ENCODE measurements at regions not wholly inside any gene's neighbourhood (a gene's known extent, or its start where the extent isn't known, plus 50 kb on each side); places are given as distances from the start of the nearest gene placed in this dataset.

GRCh38 chr3:166809520-166809919 lies 570.6 kb downstream of the ZBBX start:
- TF ChIP-seq, protein P1, sequence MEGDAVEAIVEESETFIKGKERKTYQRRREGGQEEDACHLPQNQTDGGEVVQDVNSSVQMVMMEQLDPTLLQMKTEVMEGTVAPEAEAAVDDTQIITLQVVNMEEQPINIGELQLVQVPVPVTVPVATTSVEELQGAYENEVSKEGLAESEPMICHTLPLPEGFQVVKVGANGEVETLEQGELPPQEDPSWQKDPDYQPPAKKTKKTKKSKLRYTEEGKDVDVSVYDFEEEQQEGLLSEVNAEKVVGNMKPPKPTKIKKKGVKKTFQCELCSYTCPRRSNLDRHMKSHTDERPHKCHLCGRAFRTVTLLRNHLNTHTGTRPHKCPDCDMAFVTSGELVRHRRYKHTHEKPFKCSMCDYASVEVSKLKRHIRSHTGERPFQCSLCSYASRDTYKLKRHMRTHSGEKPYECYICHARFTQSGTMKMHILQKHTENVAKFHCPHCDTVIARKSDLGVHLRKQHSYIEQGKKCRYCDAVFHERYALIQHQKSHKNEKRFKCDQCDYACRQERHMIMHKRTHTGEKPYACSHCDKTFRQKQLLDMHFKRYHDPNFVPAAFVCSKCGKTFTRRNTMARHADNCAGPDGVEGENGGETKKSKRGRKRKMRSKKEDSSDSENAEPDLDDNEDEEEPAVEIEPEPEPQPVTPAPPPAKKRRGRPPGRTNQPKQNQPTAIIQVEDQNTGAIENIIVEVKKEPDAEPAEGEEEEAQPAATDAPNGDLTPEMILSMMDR (IDR thresholded peaks at IDR 0.05): no peak
- no peak for TF ChIP-seq JUNB (IDR thresholded peaks at IDR 0.05)
